ENCODE measurements at regions not wholly inside any gene's neighbourhood (a gene's known extent, or its start where the extent isn't known, plus 50 kb on each side); places are given as distances from the start of the nearest gene placed in this dataset.
A peak's percentile ranks its signal among the peaks of the same experiment; 100 is the strongest.

GRCh38 chr6:141653590-141653989 lies 479.1 kb upstream of the GJE1 start:
- no peak for ATAC-seq
- POLR2A ChIA-PET, result no interaction called here

GRCh38 chr6:141641951-141642350 lies 490.8 kb upstream of the GJE1 start:
- no peak for FAIRE-seq
- intact Hi-C loops (cut with micrococcal nuclease) (no loop called here), in situ Hi-C loops (cut with MboI) (no loop called here)
- Histone ChIP-seq H3K9me1 (ENCODE audit: control insufficient read depth, insufficient read depth, low read length) (no peaks in the 10 kb centered on the region), H3K4me3 (no peak overlapping the region), H3K79me2 (ENCODE audit: control insufficient read depth, insufficient read depth, low read length) (no peaks in the 10 kb centered on the region), H3K4me1 (replicated peaks in 1 of 2; ENCODE audit: control insufficient read depth in 2 of 2, insufficient read depth in 2 of 2, low read length in 2 of 2) (no peaks in the 10 kb centered on the region), H3K27me3 (ENCODE audit: control insufficient read depth in 2 of 2, insufficient read depth in 2 of 2, low read length in 2 of 2) (no peaks in the 10 kb centered on the region), H3K36me3 (ENCODE audit: control insufficient read depth, insufficient read depth, low read length) (no peaks in the 10 kb centered on the region), H3K9ac (ENCODE audit: insufficient read depth in 1 of 2, low read depth in 2 of 2, low read length in 2 of 2) (no peak overlapping the region), H3K27ac (ENCODE audit: extremely low read depth, low read depth, low read length) (no peak overlapping the region), H2AFZ (ENCODE audit: low read depth, low read length) (no peak overlapping the region), H3K4me2 (ENCODE audit: insufficient read depth, low read length) (no peak overlapping the region), H3K9me3 (replicated peaks; ENCODE audit: control insufficient read depth, insufficient read depth, low read depth, low read length) (no peaks in the 10 kb centered on the region), H4K20me1 (replicated peaks; ENCODE audit: control insufficient read depth, insufficient read depth, low read length) (no peaks in the 10 kb centered on the region)
- 0% methylated on average over 1 of the region's 1 CpG for WGBS (ENCODE audit: insufficient coverage, low coverage, missing lambda C conversion rate)
- DNase-seq (ENCODE audit: extremely low read depth in 1 of 4, low spot score in 3 of 4), result no peak
- TF ChIP-seq EP400 (IDR thresholded peaks at IDR 0.05) (no peak), ZNF324 (CRISPR knock-in tag; IDR thresholded peaks at IDR 0.05) (no peak), POLR2AphosphoS2 (IDR thresholded peaks at IDR 0.05; ENCODE audit: low read length) (no peak), ARID3A (IDR thresholded peaks at IDR 0.05; ENCODE audit: borderline replicate concordance, low read depth, low read length) (no peak), CHD2 (IDR thresholded peaks at IDR 0.05; ENCODE audit: low read depth, low read length) (no peak), NCOA2 (IDR thresholded peaks at IDR 0.05; ENCODE audit: partially characterized antibody in 2 of 2) (no peak), TARDBP (IDR thresholded peaks at IDR 0.05) (no peak), GATAD2A (IDR thresholded peaks at IDR 0.05) (no peak), GABPB1 (CRISPR knock-in tag; IDR thresholded peaks at IDR 0.05) (no peak), HDAC1 (IDR thresholded peaks at IDR 0.05) (no peak)
- CTCF ChIA-PET (ENCODE audit: low intra/inter-chr PET ratio), result no interaction called here
- BruUV-seq (replicated peaks), result no TSS peak
- POLR2A ChIA-PET, result no interaction called here
- no peak for ATAC-seq

More at GRCh38 chr6:141653590-141653989, 479.1 kb upstream of the GJE1 start:
- Histone ChIP-seq H3K79me2 (ENCODE audit: control insufficient read depth, insufficient read depth, low read length) (no peaks in the 10 kb centered on the region), H3K27me3 (ENCODE audit: control insufficient read depth in 2 of 2, insufficient read depth in 2 of 2, low read length in 2 of 2) (no peaks in the 10 kb centered on the region), H3K9ac (ENCODE audit: insufficient read depth in 1 of 2, low read depth in 2 of 2, low read length in 2 of 2) (no peak overlapping the region), H3K4me2 (ENCODE audit: insufficient read depth, low read length) (no peak overlapping the region), H3K9me3 (replicated peaks; ENCODE audit: control insufficient read depth, insufficient read depth, low read depth, low read length) (no peaks in the 10 kb centered on the region), H3K27ac (ENCODE audit: extremely low read depth, low read depth, low read length) (no peak overlapping the region), H2AFZ (ENCODE audit: low read depth, low read length) (no peak overlapping the region), H4K20me1 (replicated peaks; ENCODE audit: control insufficient read depth, insufficient read depth, low read length) (no peaks in the 10 kb centered on the region), H3K4me3 (no peak overlapping the region), H3K36me3 (ENCODE audit: control insufficient read depth, insufficient read depth, low read length) (no peaks in the 10 kb centered on the region), H3K4me1 (replicated peaks in 1 of 2; ENCODE audit: control insufficient read depth in 2 of 2, insufficient read depth in 2 of 2, low read length in 2 of 2) (no peaks in the 10 kb centered on the region), H3K9me1 (ENCODE audit: control insufficient read depth, insufficient read depth, low read length) (no peaks in the 10 kb centered on the region)
- no TSS peak for BruUV-seq (replicated peaks)
- intact Hi-C loops (cut with micrococcal nuclease) (no loop called here), in situ Hi-C loops (cut with MboI) (no loop called here)
- FAIRE-seq, result no peak
- CTCF ChIA-PET (ENCODE audit: low intra/inter-chr PET ratio), result no interaction called here
- 0% methylated on average over 1 of the region's 1 CpG for WGBS (ENCODE audit: insufficient coverage, low coverage, missing lambda C conversion rate)
- no peak for TF ChIP-seq SAFB2 (IDR thresholded peaks at IDR 0.05; ENCODE audit: borderline replicate concordance, low read depth, low read length, severe bottlenecking)
- peak; percentile 69 for TF ChIP-seq NFIC (IDR thresholded peaks at IDR 0.05)
- DNase-seq (ENCODE audit: extremely low read depth in 1 of 4, low spot score in 3 of 4), result peak in 1 of 4 experiments; percentile 3

All from K562 (cell line).